Posterior cingulate gyrus (tissue), 11 donors: ENCODE measurements at regions not wholly inside any gene's neighbourhood (a gene's known extent, or its start where the extent isn't known, plus 50 kb on each side); places are given as distances from the start of the nearest gene placed in this dataset.
"Not testable (repeated sequence)": the region's sequence is repeated elsewhere in the genome, so short reads cannot be mapped to it uniquely, and the experiment has no call there.

Experiments used
- DNase-seq, 10 donors: peaks; one replicate each; pipeline versions ENCODE4 v3.0.0 to v3.0.0-alpha.2; 2020 to 2021; ENCODE audit warnings: mixed read lengths in 3 of 10
- intact Hi-C: fragments of 100-400 bp; cut with DNase I; formaldehyde crosslinking; loops from one replicate; pipeline ENCODE4 v1.15.1; 2023

GRCh38 chr9:74117731-74118130 is 379.4 kb upstream of the RORB start:
- no peak for DNase-seq
- intact Hi-C loops = no loop called here

GRCh38 chr9:74120061-74120460 is 377.1 kb upstream of the RORB start:
- intact Hi-C loops = no loop called here

GRCh38 chr9:74120470-74120869 is 376.7 kb upstream of the RORB start:
- intact Hi-C loops = no loop called here
- no peak for DNase-seq

More at GRCh38 chr9:74120061-74120460, 377.1 kb upstream of the RORB start:
- DNase-seq = no peak

GRCh38 chr9:74122216-74122615 is 374.9 kb upstream of the RORB start:
- no peak for DNase-seq
- intact Hi-C loops = no loop called here

- no peak for DNase-seq
- intact Hi-C loops = no loop called here
Measured at GRCh38 chr9:74122661-74123060, 374.5 kb upstream of the RORB start.

- DNase-seq = peak in 1 of 10 donors; percentile 47
- intact Hi-C loops = no loop called here
Measured at GRCh38 chr9:74125941-74126340, 371.2 kb upstream of the RORB start.

- peak in 3 of 10 donors; percentile 55 to 79 (median 61) for DNase-seq
- intact Hi-C loops = no loop called here
Measured at GRCh38 chr9:74132986-74133385, 364.1 kb upstream of the RORB start.

- DNase-seq = no peak
- intact Hi-C loops = no loop called here
Measured at GRCh38 chr9:74133921-74134320, 363.2 kb upstream of the RORB start.

GRCh38 chr9:74138182-74138581 is 359.0 kb upstream of the RORB start:
- no peak for DNase-seq
- intact Hi-C loops = no loop called here

- intact Hi-C loops = no loop called here
- no peak for DNase-seq
Measured at GRCh38 chr9:74140141-74140540, 357.0 kb upstream of the RORB start.

- intact Hi-C loops = no loop called here
- DNase-seq = no peak
Measured at GRCh38 chr9:74147906-74148305, 349.2 kb upstream of the RORB start.

GRCh38 chr9:74172874-74173273 is 324.3 kb upstream of the RORB start:
- intact Hi-C loops = no loop called here
- DNase-seq = no peak

GRCh38 chr9:74173284-74173683 is 323.9 kb upstream of the RORB start:
- DNase-seq = no peak
- intact Hi-C loops = no loop called here

GRCh38 chr9:74197771-74198170 is 299.4 kb upstream of the RORB start:
- intact Hi-C loops, DNase-seq: not testable (repeated sequence)

GRCh38 chr9:74205056-74205455 is 292.1 kb upstream of the RORB start:
- no peak for DNase-seq

GRCh38 chr9:74218385-74219063 is 278.6 kb upstream of the RORB start:
- intact Hi-C loops = no loop called here
- peak in 1 of 10 donors; percentile 25 for DNase-seq

More at GRCh38 chr9:74205056-74205455, 292.1 kb upstream of the RORB start:
- intact Hi-C loops = no loop called here

GRCh38 chr9:74220327-74220726 is 276.8 kb upstream of the RORB start:
- no peak for DNase-seq
- intact Hi-C loops = no loop called here

- DNase-seq = no peak
- intact Hi-C loops = no loop called here
Measured at GRCh38 chr9:74236857-74237256, 260.3 kb upstream of the RORB start.

- intact Hi-C loops = no loop called here
- no peak for DNase-seq
Measured at GRCh38 chr9:74245866-74246497, 251.2 kb upstream of the RORB start.

- no peak for DNase-seq
- intact Hi-C loops = no loop called here
Measured at GRCh38 chr9:74255489-74255984, 241.6 kb upstream of the RORB start.

GRCh38 chr9:74275872-74276508 is 221.1 kb upstream of the RORB start:
- DNase-seq = peak in 3 of 10 donors; percentile 57 to 80 (median 75)
- intact Hi-C loops = no loop called here

GRCh38 chr9:74277532-74277931 is 219.6 kb upstream of the RORB start:
- intact Hi-C loops = no loop called here
- DNase-seq = no peak
